Fibroblast of mammary gland (primary cell): ENCODE measurements at regions not wholly inside any gene's neighbourhood (a gene's known extent, or its start where the extent isn't known, plus 50 kb on each side); places are given as distances from the start of the nearest gene placed in this dataset.

Experiments
- DNase-seq: peaks from one replicate; pipeline ENCODE4 v3.0.0-alpha.2; 2010; ENCODE audit warnings: low read depth
- H3K4me3 ChIP-seq: 2 replicates; pipeline ENCODE4 v1.5.1; 2011; ENCODE audit warnings: low read depth, mild to moderate bottlenecking, low read length, moderate library complexity; ENCODE audit not compliant: control insufficient read depth
- CTCF ChIP-seq: conservative IDR thresholded peaks from 2 replicates; pipeline ENCODE4 v1.5.1; 2011; ENCODE audit warnings: low read depth, low read length, inconsistent platforms; ENCODE audit not compliant: control insufficient read depth, insufficient read depth

GRCh38 chr5:158320178-158320674 lies 461.3 kb upstream of the CLINT1 start:
- no peak for DNase-seq
- H3K4me3 ChIP-seq: no peak overlapping the region
- TF ChIP-seq CTCF: no peak

GRCh38 chr5:158317507-158317906 lies 458.6 kb upstream of the CLINT1 start:
- no peak overlapping the region for H3K4me3 ChIP-seq
- no peak for TF ChIP-seq CTCF
- no peak for DNase-seq

GRCh38 chr5:158313733-158314464 lies 455.0 kb upstream of the CLINT1 start:
- TF ChIP-seq CTCF: no peak
- H3K4me3 ChIP-seq: no peak overlapping the region
- DNase-seq: no peak

- H3K4me3 ChIP-seq: no peak overlapping the region
- no peak for TF ChIP-seq CTCF
- DNase-seq: no peak
Observed at GRCh38 chr5:158313027-158313732, 454.2 kb upstream of the CLINT1 start.

GRCh38 chr5:158309088-158309807 lies 450.3 kb upstream of the CLINT1 start:
- TF ChIP-seq CTCF: no peak
- DNase-seq: no peak
- no peak overlapping the region for H3K4me3 ChIP-seq

GRCh38 chr5:158308429-158309025 lies 449.6 kb upstream of the CLINT1 start:
- H3K4me3 ChIP-seq: no peak overlapping the region
- TF ChIP-seq CTCF: no peak
- no peak for DNase-seq
